VCaP (cell line): ENCODE measurements at regions not wholly inside any gene's neighbourhood (a gene's known extent, or its start where the extent isn't known, plus 50 kb on each side); places are given as distances from the start of the nearest gene placed in this dataset.
A peak's percentile ranks its signal among the peaks of the same experiment; 100 is the strongest.

ENCODE experiments used
- H3K27ac ChIP-seq: fragments of 450-650 bp; 2 replicates; pipeline ENCODE4 v1.5.1; 2017
- TF ChIP-seq, protein P1 (sequence below): fragments of 450-650 bp; conservative IDR thresholded peaks from 2 replicates; pipeline ENCODE4 v1.5.1; 2017; ENCODE audit warnings: mild to moderate bottlenecking, moderate library complexity

DNA sequence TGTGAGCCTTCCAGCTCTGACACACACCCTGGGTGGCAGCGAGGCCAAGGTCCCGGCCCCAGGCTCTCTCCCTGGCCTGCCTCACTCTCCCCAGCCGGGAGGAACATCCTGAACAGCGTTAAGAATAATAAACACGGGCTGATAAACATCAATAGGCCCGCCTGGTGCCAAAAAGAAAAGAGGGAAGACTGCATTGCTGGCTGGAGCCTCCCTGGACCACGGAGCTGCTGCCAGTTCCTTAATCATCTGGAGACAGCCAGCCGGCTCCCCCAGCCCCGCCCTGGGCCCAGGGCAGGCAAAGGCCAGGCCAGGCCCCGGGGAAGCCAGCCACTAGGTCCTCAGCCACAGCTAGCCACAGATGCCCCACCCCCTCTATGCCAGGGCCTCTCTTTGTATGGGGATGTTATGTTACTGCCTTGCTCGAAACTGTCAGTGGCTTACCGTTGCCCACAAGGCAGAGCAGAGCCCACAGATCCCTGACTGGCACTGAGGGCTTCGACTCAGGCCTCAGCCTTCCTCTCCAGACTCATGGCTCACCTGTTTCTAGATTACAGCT is 293.7 kb downstream of the DYSF start:
- peak overlapping the region; percentile 90 for H3K27ac ChIP-seq
- TF ChIP-seq, protein P1, sequence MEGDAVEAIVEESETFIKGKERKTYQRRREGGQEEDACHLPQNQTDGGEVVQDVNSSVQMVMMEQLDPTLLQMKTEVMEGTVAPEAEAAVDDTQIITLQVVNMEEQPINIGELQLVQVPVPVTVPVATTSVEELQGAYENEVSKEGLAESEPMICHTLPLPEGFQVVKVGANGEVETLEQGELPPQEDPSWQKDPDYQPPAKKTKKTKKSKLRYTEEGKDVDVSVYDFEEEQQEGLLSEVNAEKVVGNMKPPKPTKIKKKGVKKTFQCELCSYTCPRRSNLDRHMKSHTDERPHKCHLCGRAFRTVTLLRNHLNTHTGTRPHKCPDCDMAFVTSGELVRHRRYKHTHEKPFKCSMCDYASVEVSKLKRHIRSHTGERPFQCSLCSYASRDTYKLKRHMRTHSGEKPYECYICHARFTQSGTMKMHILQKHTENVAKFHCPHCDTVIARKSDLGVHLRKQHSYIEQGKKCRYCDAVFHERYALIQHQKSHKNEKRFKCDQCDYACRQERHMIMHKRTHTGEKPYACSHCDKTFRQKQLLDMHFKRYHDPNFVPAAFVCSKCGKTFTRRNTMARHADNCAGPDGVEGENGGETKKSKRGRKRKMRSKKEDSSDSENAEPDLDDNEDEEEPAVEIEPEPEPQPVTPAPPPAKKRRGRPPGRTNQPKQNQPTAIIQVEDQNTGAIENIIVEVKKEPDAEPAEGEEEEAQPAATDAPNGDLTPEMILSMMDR = no peak

DNA sequence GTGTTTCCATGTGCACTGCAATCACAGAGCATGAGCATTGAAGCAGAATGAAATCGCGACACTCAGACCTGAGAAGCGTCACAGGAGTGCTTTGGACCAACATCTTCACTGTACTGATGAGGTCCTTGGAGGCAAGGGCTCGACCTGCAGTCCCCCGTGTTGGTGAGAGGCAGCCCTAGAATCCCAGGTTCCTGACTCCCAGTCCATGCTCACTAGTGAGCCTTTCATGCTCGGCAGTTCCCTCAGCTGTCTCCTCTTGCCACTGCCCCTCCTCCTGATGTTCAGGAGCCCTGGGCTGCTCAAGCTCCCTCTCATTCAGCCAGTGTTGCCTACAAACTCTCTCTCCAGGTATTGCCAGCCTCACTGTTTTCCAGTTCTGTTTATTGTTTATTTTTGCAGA is 291.4 kb downstream of the DYSF start:
- TF ChIP-seq, protein P1 = no peak
- H3K27ac ChIP-seq = peak overlapping the region; percentile 90; the same call in 1 of the 2 replicates

DNA sequence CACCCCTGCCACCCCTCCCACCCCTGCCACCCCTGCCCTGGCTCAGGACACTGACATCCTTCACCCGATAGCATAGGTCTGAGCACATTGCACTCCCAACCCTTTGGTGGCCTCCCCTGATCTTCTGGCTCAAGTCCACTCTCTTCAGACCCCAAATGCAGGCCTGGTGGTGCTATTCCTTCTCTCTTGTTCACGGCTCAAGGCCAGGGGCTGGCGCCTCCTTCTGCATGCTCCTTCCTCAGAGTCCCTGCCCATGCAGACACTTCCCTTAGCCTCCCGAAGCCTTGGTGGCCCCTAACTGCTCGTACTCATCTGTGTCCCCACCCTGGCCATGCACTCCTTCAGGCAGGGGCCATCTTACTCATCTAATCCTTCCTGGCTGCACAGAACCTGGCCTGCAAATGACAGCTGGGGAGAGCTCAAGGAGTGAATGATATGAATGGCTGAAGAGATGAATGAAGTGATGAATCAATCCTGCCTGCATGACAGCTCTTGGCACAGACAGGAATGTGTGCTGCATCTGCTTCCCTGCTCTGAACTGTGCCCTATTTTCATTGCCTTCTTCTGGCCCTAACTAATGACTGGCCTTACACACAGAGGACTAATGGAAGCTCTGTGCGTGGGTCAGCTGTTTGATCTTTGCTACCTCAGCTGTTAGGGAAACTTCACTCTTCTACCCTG is 290.8 kb downstream of the DYSF start:
- TF ChIP-seq, protein P1 = no peak

DNA sequence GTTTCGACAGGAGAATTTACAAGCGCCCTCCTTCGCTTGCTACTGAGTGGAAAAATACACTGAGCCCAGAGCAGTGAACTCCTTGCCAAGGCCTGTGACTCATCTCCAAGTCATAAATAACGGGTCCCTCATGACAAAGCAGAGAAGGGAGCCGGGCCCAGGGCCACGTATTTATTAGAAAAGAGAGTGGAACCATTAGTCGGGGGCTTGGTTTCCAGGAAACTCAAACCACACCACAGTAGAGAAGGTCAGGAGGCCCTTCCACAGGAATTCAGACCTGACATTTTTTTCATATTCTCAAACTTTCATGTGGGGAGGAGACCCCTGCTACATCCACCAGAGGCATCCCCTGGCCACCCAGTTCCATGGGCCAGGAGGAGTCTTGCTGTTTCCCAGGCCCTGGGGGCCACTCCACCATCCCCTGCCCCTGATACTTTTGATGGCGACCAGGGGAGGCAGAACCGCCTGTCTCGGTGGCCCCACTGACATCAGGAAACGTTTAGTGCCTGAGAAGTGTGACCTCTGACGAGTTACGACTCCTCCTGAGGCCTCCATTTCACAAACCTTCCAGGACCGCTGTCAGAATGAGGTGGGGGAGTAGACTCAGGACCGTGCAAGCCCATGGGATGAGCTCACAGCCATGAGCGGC is 289.7 kb downstream of the DYSF start:
- TF ChIP-seq, protein P1 = no peak
- no peak overlapping the region for H3K27ac ChIP-seq

More for the DNA sequence above, 290.8 kb downstream of the DYSF start:
- peak overlapping the region; percentile 90; the same call in 1 of the 2 replicates for H3K27ac ChIP-seq

DNA sequence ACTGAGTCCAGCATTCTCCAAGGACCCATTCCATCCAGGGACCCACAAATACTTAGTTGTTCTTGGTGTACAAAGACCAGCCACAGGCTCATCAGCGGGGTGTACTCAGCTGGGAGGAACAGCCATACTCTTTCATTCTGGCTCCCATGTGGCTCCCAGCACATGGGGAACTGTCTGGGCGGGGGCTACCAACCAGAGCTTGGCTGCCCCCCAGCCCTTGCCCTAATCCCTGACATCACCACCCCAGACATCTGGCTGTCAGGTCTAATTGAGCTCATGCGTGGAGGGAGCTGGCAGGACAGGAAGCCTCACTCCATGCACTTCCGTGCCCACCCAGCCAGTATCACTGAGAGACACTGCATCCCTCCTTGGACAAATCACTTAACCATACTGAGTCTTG is 283.6 kb downstream of the DYSF start:
- TF ChIP-seq, protein P1 = no peak
- H3K27ac ChIP-seq = no peak overlapping the region

DNA sequence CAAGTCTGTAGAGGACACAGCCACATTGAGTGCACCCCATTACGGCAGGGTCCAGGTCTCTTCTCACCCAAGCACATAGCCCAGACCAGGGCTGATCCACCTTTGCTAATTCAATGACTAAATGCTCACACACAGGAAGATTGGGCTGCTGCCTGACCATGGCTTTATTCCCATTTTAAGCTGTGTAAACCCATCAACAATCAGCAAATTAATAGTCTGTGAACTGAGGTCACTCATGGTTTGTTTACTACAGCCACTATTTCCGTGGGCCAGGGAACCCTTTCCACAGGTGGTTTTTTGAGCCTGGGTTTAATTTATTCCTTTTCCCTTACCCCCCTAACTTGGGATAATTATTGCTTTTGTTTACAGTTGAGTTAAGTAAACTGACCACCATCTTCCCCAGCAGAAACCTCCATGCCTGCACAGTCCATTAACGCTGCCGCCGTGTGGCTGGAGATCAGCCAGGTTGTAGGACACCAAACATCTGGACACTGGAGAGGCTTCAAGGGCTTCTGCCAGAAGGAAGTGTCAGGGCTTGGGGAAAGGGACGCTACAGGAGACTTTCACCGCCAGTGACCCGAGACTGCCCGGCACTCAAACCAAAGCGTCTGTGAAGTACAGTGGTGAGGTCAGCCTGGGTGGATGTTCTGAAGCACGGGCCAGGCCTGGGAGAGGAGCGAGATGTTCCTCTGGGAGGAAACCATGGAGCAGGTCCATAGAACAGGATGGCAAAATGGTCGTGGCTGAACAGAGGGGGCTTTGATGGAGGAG is 282.9 kb downstream of the DYSF start:
- TF ChIP-seq, protein P1 = no peak
- H3K27ac ChIP-seq = no peak overlapping the region
